Progenitor cell of endocrine pancreas (in vitro differentiated cells): ENCODE measurements at regions not wholly inside any gene's neighbourhood (a gene's known extent, or its start where the extent isn't known, plus 50 kb on each side); places are given as distances from the start of the nearest gene placed in this dataset.

Experiments
- DNase-seq: peaks from one replicate; pipeline ENCODE4 v3.0.0; 2021; ENCODE audit warnings: low spot score; ENCODE audit not compliant: unreplicated experiment
- H3K27ac Mint-ChIP-seq: 2 replicates; pipeline ENCODE4 v1.8.0; 2021; ENCODE audit warnings: mild to moderate bottlenecking, moderate library complexity, mixed read lengths
- H3K27me3 Mint-ChIP-seq: 2 replicates; pipeline ENCODE4 v1.8.0; 2021; ENCODE audit warnings: mixed read lengths
- H3K36me3 Mint-ChIP-seq: 2 replicates; pipeline ENCODE4 v1.8.0; 2022; ENCODE audit warnings: mixed read lengths; ENCODE audit not compliant: insufficient read depth
- H3K4me1 Mint-ChIP-seq: 2 replicates; pipeline ENCODE4 v1.8.0; 2021; ENCODE audit warnings: low read depth, mixed read lengths
- H3K4me3 Mint-ChIP-seq: 2 replicates; pipeline ENCODE4 v1.8.0; 2021; ENCODE audit warnings: low read depth, mild to moderate bottlenecking, moderate library complexity, mixed read lengths
- H3K9me3 Mint-ChIP-seq: 2 replicates; pipeline ENCODE4 v1.8.0; 2021; ENCODE audit warnings: low read depth, mixed read lengths
- CTCF ChIP-seq: fragments of 200-600 bp; sonication (generic); IDR thresholded peaks from one replicate; pipeline ENCODE4 v1.5.0; 2021; ENCODE audit warnings: antibody characterized with exemption, mild to moderate bottlenecking; ENCODE audit not compliant: unreplicated experiment

DNA sequence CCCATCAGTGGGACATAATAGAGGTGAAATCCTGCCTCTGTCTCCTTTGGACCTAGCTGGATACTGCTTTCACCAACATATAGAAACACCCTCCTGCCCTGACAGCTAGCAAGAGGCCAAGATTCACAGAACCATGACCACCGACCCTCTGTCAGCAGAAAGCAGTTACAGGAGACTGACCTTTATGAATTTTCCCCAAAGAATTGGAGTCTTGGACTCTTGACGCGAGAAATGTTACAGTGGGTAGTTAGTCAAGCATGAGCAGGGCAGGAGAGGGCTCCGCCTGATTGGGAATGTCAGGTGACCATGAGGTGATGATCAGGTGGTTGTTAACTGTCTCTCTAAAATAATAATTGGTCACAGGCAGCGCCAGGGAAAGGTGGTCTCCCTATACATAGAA lies 1002.3 kb downstream of the TDRD15 start:
- Mint-ChIP-seq H3K27ac (no peak overlapping the region), H3K4me3 (no peak overlapping the region), H3K9me3 (no peaks in the 10 kb centered on the region), H3K36me3 (no peaks in the 10 kb centered on the region), H3K27me3 (no peaks in the 10 kb centered on the region), H3K4me1 (peaks cover 5% of the 10 kb centered on the region)
- no peak for TF ChIP-seq CTCF
- DNase-seq: no peak

DNA sequence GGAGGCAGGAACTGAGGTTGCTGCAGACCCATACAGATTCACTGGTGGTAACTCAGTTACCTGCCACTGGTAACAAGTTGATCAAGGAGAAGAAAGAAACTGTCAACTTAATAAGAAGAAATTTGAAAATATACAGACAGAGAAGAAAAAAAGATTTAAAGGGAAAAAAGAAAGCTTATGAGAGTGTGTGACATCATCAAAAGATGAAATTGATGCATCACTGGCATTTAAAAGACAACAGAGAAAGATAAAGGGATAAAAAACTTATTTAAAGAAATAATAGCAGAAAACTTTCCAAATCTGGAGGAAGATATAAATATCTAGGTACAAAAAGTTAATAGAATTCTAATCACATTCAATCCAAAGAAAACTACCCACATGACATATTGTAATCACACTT lies 1003.2 kb downstream of the TDRD15 start:
- Mint-ChIP-seq H3K9me3 (no peaks in the 10 kb centered on the region), H3K27me3 (no peaks in the 10 kb centered on the region), H3K4me3 (no peak overlapping the region), H3K36me3 (no peaks in the 10 kb centered on the region), H3K4me1 (no peaks in the 10 kb centered on the region), H3K27ac (no peak overlapping the region)
- no peak for TF ChIP-seq CTCF
- DNase-seq: no peak

- DNase-seq: no peak
- H3K9me3 Mint-ChIP-seq: no peaks in the 10 kb centered on the region
- no peak for TF ChIP-seq CTCF
- no peak overlapping the region for H3K27ac Mint-ChIP-seq
- H3K27me3 Mint-ChIP-seq: no peaks in the 10 kb centered on the region
- no peaks in the 10 kb centered on the region for H3K4me1 Mint-ChIP-seq
- no peaks in the 10 kb centered on the region for H3K36me3 Mint-ChIP-seq
- H3K4me3 Mint-ChIP-seq: no peak overlapping the region
Measured at GRCh38 chr2:22134421-22134820, 1010.7 kb downstream of the TDRD15 start.

- Mint-ChIP-seq H3K27ac (no peak overlapping the region), H3K4me1 (no peaks in the 10 kb centered on the region), H3K36me3 (no peaks in the 10 kb centered on the region), H3K4me3 (no peak overlapping the region), H3K9me3 (no peaks in the 10 kb centered on the region), H3K27me3 (no peaks in the 10 kb centered on the region)
- no peak for DNase-seq
- no peak for TF ChIP-seq CTCF
Measured at GRCh38 chr2:22136446-22136845, 1012.7 kb downstream of the TDRD15 start.

- Mint-ChIP-seq H3K4me1 (no peaks in the 10 kb centered on the region), H3K36me3 (no peaks in the 10 kb centered on the region), H3K27ac (no peak overlapping the region), H3K27me3 (no peaks in the 10 kb centered on the region), H3K9me3 (peaks cover 20% of the 10 kb centered on the region), H3K4me3 (no peak overlapping the region)
- DNase-seq: no peak
- no peak for TF ChIP-seq CTCF
Measured at GRCh38 chr2:22143840-22144239, 1020.1 kb downstream of the TDRD15 start.
